Neural progenitor cell (in vitro differentiated cells): ENCODE measurements at regions not wholly inside any gene's neighbourhood (a gene's known extent, or its start where the extent isn't known, plus 50 kb on each side); places are given as distances from the start of the nearest gene placed in this dataset.

Source experiments
- CTCF ChIP-seq: fragments of 200-600 bp; sonication (generic); IDR thresholded peaks from 2 replicates; pipeline ENCODE4 v1.5.1; 2017; ENCODE audit warnings: antibody characterized with exemption, mild to moderate bottlenecking
- EZH2phosphoT487 ChIP-seq: fragments of 200-600 bp; sonication (generic); IDR thresholded peaks from 2 replicates; pipeline ENCODE4 v1.6.1; 2017; ENCODE audit warnings: antibody characterized with exemption

- TF ChIP-seq CTCF (no peak), EZH2phosphoT487 (no peak)
Measured at GRCh38 chr9:1599961-1600360, 415.2 kb upstream of the SMARCA2 start.
